ENCODE measurements at regions not wholly inside any gene's neighbourhood (a gene's known extent, or its start where the extent isn't known, plus 50 kb on each side); places are given as distances from the start of the nearest gene placed in this dataset.

DNA sequence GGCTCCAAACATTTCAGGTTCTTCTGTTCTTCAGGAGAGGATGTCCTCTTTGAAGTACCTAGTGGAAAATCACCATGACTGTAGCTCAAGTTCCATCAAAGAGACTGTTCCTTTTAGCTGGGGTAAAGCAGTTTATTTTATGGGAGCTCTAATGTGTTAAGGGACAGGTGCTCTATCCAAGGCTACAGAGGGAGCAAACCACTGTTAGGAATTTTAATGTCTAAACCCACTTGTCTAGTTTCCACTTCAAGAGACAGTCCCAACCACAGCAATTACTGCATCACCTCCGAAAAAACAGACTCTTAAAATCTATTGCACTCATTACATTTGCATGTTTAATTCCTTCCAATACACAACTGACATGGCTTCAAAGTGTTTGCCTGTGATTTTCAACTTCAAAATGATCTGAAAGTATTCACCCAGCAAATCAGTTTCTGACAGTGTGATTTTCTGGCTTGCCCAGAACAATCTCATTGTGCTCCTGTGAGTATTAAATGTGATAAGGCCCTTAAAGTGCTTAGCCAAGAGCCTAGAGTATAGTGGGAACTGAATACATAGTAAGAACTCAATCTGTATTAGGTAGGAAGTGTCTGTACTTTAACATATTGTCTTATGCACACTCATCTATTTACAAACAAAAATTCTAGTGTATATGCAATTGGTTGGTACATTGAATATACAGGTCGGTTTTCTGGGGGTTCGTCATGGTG, 266.5 kb upstream of the CCDC54 start:
- in situ Hi-C loops (cut with MboI; ENCODE audit: low sequenced_read_pairs in 4 of 4) (no loop called here), intact Hi-C loops (cut with DNase I; ENCODE audit: low total_unique reads) (no loop called here)
- no peak for ATAC-seq
- TF ChIP-seq POLR2A (IDR thresholded peaks at IDR 0.05): no peak
- TF ChIP-seq, protein P1, sequence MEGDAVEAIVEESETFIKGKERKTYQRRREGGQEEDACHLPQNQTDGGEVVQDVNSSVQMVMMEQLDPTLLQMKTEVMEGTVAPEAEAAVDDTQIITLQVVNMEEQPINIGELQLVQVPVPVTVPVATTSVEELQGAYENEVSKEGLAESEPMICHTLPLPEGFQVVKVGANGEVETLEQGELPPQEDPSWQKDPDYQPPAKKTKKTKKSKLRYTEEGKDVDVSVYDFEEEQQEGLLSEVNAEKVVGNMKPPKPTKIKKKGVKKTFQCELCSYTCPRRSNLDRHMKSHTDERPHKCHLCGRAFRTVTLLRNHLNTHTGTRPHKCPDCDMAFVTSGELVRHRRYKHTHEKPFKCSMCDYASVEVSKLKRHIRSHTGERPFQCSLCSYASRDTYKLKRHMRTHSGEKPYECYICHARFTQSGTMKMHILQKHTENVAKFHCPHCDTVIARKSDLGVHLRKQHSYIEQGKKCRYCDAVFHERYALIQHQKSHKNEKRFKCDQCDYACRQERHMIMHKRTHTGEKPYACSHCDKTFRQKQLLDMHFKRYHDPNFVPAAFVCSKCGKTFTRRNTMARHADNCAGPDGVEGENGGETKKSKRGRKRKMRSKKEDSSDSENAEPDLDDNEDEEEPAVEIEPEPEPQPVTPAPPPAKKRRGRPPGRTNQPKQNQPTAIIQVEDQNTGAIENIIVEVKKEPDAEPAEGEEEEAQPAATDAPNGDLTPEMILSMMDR (IDR thresholded peaks at IDR 0.05 in 4 of 5, conservative IDR thresholded peaks at IDR 0.05 in 1 of 5): no peak
- Histone ChIP-seq H3K27ac (no peak overlapping the region), H3K4me3 (no peak overlapping the region), H3K9me3 (no peaks in the 10 kb centered on the region), H3K27me3 (no peaks in the 10 kb centered on the region), H3K4me1 (no peaks in the 10 kb centered on the region), H3K36me3 (no peaks in the 10 kb centered on the region)
- no peak for DNase-seq

DNA sequence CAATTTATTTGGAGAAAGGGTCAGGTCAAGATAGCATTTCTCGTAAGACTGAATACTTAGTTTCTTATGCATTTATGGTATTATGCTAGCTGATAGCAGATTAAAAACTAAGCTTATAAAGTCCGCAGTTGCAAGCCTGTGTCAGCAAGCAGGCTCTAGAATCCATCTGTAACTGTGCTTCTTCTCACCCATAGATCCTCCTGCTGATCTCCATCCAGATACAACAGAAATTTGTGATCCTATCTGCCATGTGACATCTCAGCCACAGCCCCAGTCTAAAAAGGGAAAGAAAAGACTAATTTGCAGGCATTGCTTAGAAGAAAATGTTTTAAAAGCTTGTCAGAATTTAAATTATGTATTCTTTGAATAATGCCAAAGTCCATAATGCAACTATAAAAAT, 265.4 kb upstream of the CCDC54 start:
- TF ChIP-seq, protein P1 (IDR thresholded peaks at IDR 0.05 in 4 of 5, conservative IDR thresholded peaks at IDR 0.05 in 1 of 5): no peak
- no peak for TF ChIP-seq POLR2A (IDR thresholded peaks at IDR 0.05)
- in situ Hi-C loops (cut with MboI; ENCODE audit: low sequenced_read_pairs in 4 of 4) (no loop called here), intact Hi-C loops (cut with DNase I; ENCODE audit: low total_unique reads) (no loop called here)

DNA sequence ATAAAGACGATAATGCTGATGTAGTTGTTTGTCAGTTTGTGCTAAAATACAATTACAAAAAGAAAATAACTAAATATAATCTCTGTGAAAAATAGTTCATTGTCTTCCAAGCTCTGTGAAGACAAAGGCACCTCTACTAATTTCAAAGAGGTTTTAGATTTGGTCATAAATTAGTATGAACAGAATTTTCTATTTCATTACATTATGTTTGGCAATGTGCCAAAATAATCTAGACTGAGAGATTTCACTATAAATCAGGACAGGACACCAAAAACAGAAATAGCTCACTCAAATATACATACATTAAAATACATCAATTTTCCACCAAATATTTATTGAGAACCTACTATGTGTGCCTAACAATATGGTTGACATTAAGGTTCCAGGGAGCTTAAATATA, 264.9 kb upstream of the CCDC54 start:
- intact Hi-C loops (cut with DNase I; ENCODE audit: low total_unique reads) (no loop called here), in situ Hi-C loops (cut with MboI; ENCODE audit: low sequenced_read_pairs in 4 of 4) (no loop called here)
- no peak for DNase-seq
- H3K4me3 ChIP-seq: no peak overlapping the region
- no peak for ATAC-seq
- H3K4me1 ChIP-seq: no peaks in the 10 kb centered on the region
- no peaks in the 10 kb centered on the region for H3K36me3 ChIP-seq
- no peaks in the 10 kb centered on the region for H3K9me3 ChIP-seq
- no peak overlapping the region for H3K27ac ChIP-seq
- no peaks in the 10 kb centered on the region for H3K27me3 ChIP-seq
- no peak for TF ChIP-seq POLR2A (IDR thresholded peaks at IDR 0.05)
- TF ChIP-seq, protein P1 (IDR thresholded peaks at IDR 0.05 in 4 of 5, conservative IDR thresholded peaks at IDR 0.05 in 1 of 5): no peak

More for the DNA sequence above, 265.4 kb upstream of the CCDC54 start:
- H3K27ac ChIP-seq: no peak overlapping the region
- H3K27me3 ChIP-seq: no peaks in the 10 kb centered on the region
- DNase-seq (no peak), ATAC-seq (no peak)
- H3K4me3 ChIP-seq: no peak overlapping the region
- no peaks in the 10 kb centered on the region for H3K9me3 ChIP-seq
- H3K36me3 ChIP-seq: no peaks in the 10 kb centered on the region
- H3K4me1 ChIP-seq: no peaks in the 10 kb centered on the region

DNA sequence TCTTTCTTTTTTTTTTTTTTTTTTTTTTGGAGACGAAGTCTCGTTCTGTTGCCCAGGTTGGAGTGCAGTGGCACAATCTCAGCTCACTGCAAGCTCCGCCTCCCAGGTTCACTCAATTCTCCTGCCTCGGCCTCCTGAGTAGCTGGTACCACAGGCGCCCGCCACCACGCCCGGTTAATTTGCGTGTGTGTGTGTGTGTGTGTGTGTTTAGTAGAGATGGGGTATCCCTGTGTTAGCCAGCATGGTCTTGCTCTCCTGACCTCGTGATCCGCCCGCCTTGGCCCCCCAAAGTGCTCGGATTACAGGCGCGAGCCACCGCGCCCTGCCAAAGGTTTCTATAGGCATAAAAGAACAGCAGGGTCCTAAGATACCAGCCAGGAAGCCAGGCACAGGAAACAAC, 261.0 kb upstream of the CCDC54 start:
- ATAC-seq (no peak), DNase-seq (no peak)
- in situ Hi-C loops (cut with MboI; ENCODE audit: low sequenced_read_pairs in 4 of 4) (no loop called here), intact Hi-C loops (cut with DNase I; ENCODE audit: low total_unique reads) (no loop called here)
- H3K4me3 ChIP-seq: no peak overlapping the region
- TF ChIP-seq, protein P1 (IDR thresholded peaks at IDR 0.05 in 4 of 5, conservative IDR thresholded peaks at IDR 0.05 in 1 of 5): no peak
- no peak for TF ChIP-seq POLR2A (IDR thresholded peaks at IDR 0.05)
- H3K36me3 ChIP-seq: no peaks in the 10 kb centered on the region
- H3K4me1 ChIP-seq: no peaks in the 10 kb centered on the region
- no peaks in the 10 kb centered on the region for H3K9me3 ChIP-seq
- H3K27ac ChIP-seq: no peak overlapping the region
- no peaks in the 10 kb centered on the region for H3K27me3 ChIP-seq

DNA sequence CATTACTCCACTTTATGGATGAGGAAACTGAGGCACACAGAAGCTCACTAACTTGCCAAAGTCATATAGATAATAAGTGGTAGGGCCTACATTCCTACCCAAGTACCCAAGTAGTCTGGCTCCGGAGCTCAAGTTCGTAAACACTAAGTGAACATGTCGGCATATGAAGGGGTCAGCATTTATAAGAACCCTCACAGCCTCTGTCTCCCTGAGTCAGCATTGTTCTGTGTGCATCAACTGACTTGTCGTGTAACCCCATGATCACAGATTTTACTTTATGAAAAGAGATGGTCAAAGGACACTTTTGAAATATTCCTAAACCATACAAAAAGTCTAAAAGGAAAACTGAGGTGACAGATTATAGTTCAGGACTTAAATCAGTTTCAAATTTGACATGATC, 260.1 kb upstream of the CCDC54 start:
- ATAC-seq (no peak), DNase-seq (no peak)
- H3K36me3 ChIP-seq: no peaks in the 10 kb centered on the region
- H3K4me3 ChIP-seq: no peak overlapping the region
- no peaks in the 10 kb centered on the region for H3K4me1 ChIP-seq
- H3K27ac ChIP-seq: no peak overlapping the region
- no peaks in the 10 kb centered on the region for H3K9me3 ChIP-seq
- in situ Hi-C loops (cut with MboI; ENCODE audit: low sequenced_read_pairs in 4 of 4) (no loop called here), intact Hi-C loops (cut with DNase I; ENCODE audit: low total_unique reads) (no loop called here)
- no peak for TF ChIP-seq POLR2A (IDR thresholded peaks at IDR 0.05)
- TF ChIP-seq, protein P1 (IDR thresholded peaks at IDR 0.05 in 4 of 5, conservative IDR thresholded peaks at IDR 0.05 in 1 of 5): no peak
- no peaks in the 10 kb centered on the region for H3K27me3 ChIP-seq
